ENCODE measurements at regions not wholly inside any gene's neighbourhood (a gene's known extent, or its start where the extent isn't known, plus 50 kb on each side); places are given as distances from the start of the nearest gene placed in this dataset.

DNA sequence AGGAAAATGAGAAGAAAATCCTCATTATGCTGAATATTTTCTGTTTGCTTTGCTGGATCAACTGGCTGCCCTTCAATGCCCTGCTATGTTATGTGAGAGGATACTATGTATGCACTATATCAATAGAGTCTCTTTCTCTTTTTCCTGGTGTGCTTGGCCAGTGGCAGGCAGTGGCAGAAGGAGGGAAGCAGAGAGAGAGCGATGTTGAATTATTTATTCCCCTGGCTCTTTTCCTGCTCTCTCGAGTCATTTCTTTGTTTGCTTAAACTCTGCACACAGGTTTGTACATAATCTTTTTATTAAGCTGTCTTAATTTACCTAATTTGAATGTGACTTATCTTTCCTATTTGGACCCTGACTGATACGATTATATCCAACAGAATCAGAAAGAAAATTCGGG is 1727.3 kb downstream of the SUCLG1 start:
- Histone ChIP-seq H3K9me3 (no peaks in the 10 kb centered on the region; the same call in 1 of the 3 replicates), H3K4me3 (no peak overlapping the region), H3K27ac (no peak overlapping the region), H3K4me2 (no peak overlapping the region), H3K4me1 (no peaks in the 10 kb centered on the region)
- TF ChIP-seq ESRRA (IDR thresholded peaks at IDR 0.05; ENCODE audit: borderline replicate concordance, low read length) (no peak), JUNB (IDR thresholded peaks at IDR 0.05) (no peak), BHLHE40 (IDR thresholded peaks at IDR 0.05; ENCODE audit: low read depth, low read length) (no peak), EHMT2 (IDR thresholded peaks at IDR 0.05; ENCODE audit: low read depth) (no peak), TP53 (CRISPR knock-in tag; IDR thresholded peaks at IDR 0.05) (no peak), CEBPB (IDR thresholded peaks at IDR 0.05) (no peak), SREBF2 (IDR thresholded peaks at IDR 0.05) (no peak)
- TF ChIP-seq, protein P1, sequence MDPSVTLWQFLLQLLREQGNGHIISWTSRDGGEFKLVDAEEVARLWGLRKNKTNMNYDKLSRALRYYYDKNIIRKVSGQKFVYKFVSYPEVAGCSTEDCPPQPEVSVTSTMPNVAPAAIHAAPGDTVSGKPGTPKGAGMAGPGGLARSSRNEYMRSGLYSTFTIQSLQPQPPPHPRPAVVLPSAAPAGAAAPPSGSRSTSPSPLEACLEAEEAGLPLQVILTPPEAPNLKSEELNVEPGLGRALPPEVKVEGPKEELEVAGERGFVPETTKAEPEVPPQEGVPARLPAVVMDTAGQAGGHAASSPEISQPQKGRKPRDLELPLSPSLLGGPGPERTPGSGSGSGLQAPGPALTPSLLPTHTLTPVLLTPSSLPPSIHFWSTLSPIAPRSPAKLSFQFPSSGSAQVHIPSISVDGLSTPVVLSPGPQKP (IDR thresholded peaks at IDR 0.05; ENCODE audit: low read depth, low read length): no peak
- TF ChIP-seq, protein P2, sequence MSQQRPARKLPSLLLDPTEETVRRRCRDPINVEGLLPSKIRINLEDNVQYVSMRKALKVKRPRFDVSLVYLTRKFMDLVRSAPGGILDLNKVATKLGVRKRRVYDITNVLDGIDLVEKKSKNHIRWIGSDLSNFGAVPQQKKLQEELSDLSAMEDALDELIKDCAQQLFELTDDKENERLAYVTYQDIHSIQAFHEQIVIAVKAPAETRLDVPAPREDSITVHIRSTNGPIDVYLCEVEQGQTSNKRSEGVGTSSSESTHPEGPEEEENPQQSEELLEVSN (IDR thresholded peaks at IDR 0.05; ENCODE audit: borderline replicate concordance, low read depth): no peak
- POLR2A ChIA-PET: no interaction called here
- CTCF ChIA-PET: no interaction called here
- DNase-seq (ENCODE audit: low read depth in 1 of 2, low spot score in 1 of 2): no peak
- ATAC-seq: no peak
- no peak for FAIRE-seq
- 12% methylated on average over 4 of the region's 4 CpGs for WGBS (ENCODE audit: missing lambda C conversion rate)

DNA sequence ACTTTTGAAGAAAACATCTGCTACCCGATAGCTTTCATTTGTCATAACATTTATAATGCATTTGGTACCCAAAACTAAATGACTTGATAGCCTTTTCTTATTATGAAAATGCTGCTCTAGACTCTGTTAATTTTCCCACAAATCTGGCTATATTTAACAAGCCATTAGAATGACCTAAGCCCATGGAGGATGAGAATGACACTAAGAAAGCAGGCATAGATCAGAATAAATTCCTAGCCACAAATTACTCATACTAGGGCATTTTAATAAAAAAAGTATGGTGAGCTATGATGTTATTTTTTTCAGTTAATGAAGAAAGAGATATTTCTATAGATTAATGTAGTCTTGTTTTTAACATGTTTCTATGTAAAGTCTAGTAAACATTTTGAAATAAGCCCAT is 1728.3 kb downstream of the SUCLG1 start:
- TF ChIP-seq FOXS1 (CRISPR knock-in tag; IDR thresholded peaks at IDR 0.05) (no peak), POLR2A (IDR thresholded peaks at IDR 0.05; ENCODE audit: low read length) (no peak), KDM5A (IDR thresholded peaks at IDR 0.05) (no peak), RCOR1 (IDR thresholded peaks at IDR 0.05; ENCODE audit: low read depth, low read length) (no peak), ZC3H11A (IDR thresholded peaks at IDR 0.05) (no peak), TFCP2L1 (CRISPR knock-in tag; IDR thresholded peaks at IDR 0.05) (no peak), CBX2 (IDR thresholded peaks at IDR 0.05; ENCODE audit: borderline replicate concordance, low read depth) (no peak), HOXB5 (CRISPR knock-in tag; IDR thresholded peaks at IDR 0.05) (no peak), POLR2AphosphoS2 (conservative IDR thresholded peaks at IDR 0.05; ENCODE audit: low read length) (no peak), RNF2 (IDR thresholded peaks at IDR 0.05; ENCODE audit: borderline replicate concordance, low read depth) (no peak), JUN (IDR thresholded peaks at IDR 0.05) (no peak)
- TF ChIP-seq, protein P3, sequence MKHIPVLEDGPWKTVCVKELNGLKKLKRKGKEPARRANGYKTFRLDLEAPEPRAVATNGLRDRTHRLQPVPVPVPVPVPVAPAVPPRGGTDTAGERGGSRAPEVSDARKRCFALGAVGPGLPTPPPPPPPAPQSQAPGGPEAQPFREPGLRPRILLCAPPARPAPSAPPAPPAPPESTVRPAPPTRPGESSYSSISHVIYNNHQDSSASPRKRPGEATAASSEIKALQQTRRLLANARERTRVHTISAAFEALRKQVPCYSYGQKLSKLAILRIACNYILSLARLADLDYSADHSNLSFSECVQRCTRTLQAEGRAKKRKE (CRISPR knock-in tag; IDR thresholded peaks at IDR 0.05; ENCODE audit: low read depth): no peak
- TF ChIP-seq, protein P1 (IDR thresholded peaks at IDR 0.05; ENCODE audit: low read depth, low read length): no peak
- ChIA-PET POLR2A (no interaction called here), CTCF (no interaction called here)
- no peak for ATAC-seq
- Histone ChIP-seq H3K4me3 (no peak overlapping the region), H3K4me2 (no peak overlapping the region), H3K27ac (no peak overlapping the region), H3K9me3 (no peaks in the 10 kb centered on the region; the same call in 1 of the 3 replicates), H3K4me1 (no peaks in the 10 kb centered on the region)
- WGBS (ENCODE audit: missing lambda C conversion rate): 43% methylated on average over 1 of the region's 1 CpG
- FAIRE-seq: no peak
- DNase-seq (ENCODE audit: low read depth in 1 of 2, low spot score in 1 of 2): no peak

DNA sequence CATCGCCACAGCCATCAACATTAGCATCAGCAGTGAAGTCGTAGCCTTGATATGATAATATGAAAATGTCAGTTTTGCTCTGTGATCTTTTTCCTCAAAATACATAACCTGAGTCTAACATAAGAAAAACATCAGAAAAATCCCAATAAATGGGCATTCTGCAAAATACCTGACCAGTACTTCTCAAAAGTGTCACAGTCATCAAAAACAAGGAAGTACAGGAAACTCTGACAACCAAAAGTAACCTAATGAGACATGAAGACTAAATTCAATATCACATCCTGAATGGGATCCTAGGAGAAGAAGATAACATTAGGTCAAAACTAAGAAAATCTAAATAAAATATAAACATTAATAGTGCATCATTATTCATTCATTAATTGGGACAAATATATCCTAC is 1731.0 kb downstream of the SUCLG1 start:
- TF ChIP-seq GATA3 (IDR thresholded peaks at IDR 0.05; ENCODE audit: borderline replicate concordance): no peak
- no peak for TF ChIP-seq ZFP36 (IDR thresholded peaks at IDR 0.05; ENCODE audit: borderline replicate concordance, partially characterized antibody)
- TF ChIP-seq MAFK (IDR thresholded peaks at IDR 0.05; ENCODE audit: partially characterized antibody): peak; percentile 79
- TF ChIP-seq, protein P4, sequence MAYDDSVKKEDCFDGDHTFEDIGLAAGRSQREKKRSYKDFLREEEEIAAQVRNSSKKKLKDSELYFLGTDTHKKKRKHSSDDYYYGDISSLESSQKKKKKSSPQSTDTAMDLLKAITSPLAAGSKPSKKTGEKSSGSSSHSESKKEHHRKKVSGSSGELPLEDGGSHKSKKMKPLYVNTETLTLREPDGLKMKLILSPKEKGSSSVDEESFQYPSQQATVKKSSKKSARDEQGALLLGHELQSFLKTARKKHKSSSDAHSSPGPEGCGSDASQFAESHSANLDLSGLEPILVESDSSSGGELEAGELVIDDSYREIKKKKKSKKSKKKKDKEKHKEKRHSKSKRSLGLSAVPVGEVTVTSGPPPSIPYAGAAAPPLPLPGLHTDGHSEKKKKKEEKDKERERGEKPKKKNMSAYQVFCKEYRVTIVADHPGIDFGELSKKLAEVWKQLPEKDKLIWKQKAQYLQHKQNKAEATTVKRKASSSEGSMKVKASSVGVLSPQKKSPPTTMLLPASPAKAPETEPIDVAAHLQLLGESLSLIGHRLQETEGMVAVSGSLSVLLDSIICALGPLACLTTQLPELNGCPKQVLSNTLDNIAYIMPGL (CRISPR knock-in tag; IDR thresholded peaks at IDR 0.05; ENCODE audit: borderline replicate concordance): no peak
- no peak for TF ChIP-seq CEBPB (IDR thresholded peaks at IDR 0.05)
- TF ChIP-seq RARB (CRISPR knock-in tag; IDR thresholded peaks at IDR 0.05): no peak
- TF ChIP-seq CBX8 (IDR thresholded peaks at IDR 0.05): no peak
- TF ChIP-seq RCOR1 (IDR thresholded peaks at IDR 0.05; ENCODE audit: low read depth, low read length): no peak
- no peak for DNase-seq (ENCODE audit: low read depth in 1 of 2, low spot score in 1 of 2)
- ATAC-seq: no peak
- Histone ChIP-seq H3K4me1 (no peaks in the 10 kb centered on the region), H3K9me3 (no peaks in the 10 kb centered on the region; the same call in 2 of the 3 replicates), H3K4me2 (no peak overlapping the region), H3K4me3 (no peak overlapping the region), H3K27ac (no peak overlapping the region)
- CTCF ChIA-PET: no interaction called here
- no peak for FAIRE-seq
- WGBS (ENCODE audit: missing lambda C conversion rate): 34% methylated on average over 2 of the region's 2 CpGs
- POLR2A ChIA-PET: no interaction called here
